A673 (cell line): ENCODE measurements at regions not wholly inside any gene's neighbourhood (a gene's known extent, or its start where the extent isn't known, plus 50 kb on each side); places are given as distances from the start of the nearest gene placed in this dataset.

Experiments
- BruUV-seq: library from RNA; stranded (reverse); fragments of 400-500 nt; replicated peaks from 2 replicates; lab custom pipeline; 2021; lab: Mats Ljungman, UMichigan
- CTCF ChIA-PET: fragments of 300-600 bp; sonication (Branson Sonifier 250); formaldehyde crosslinking; loops from one replicate; lab custom pipeline; 2022; ENCODE audit warnings: antibody characterized with exemption; lab: Charles Lee
- POLR2A ChIA-PET: fragments of 300-600 bp; sonication (Branson Sonifier 250); formaldehyde crosslinking; loops from one replicate; lab custom pipeline; 2022; ENCODE audit warnings: antibody characterized with exemption; ENCODE audit not compliant: low non-redundant PET; lab: Charles Lee
- DNase-seq: peaks from one replicate; pipeline ENCODE4 v3.0.0-alpha.2; 2015; ENCODE audit warnings: low spot score
- H3K27ac ChIP-seq: fragments of 200-600 bp; sonication (generic); 2 replicates; pipeline ENCODE4 v1.5.1; 2016; ENCODE audit warnings: mixed run types, low read depth, mild to moderate bottlenecking, mixed read lengths, antibody characterized with exemption, low read length; ENCODE audit not compliant: poor library complexity, severe bottlenecking
- H3K27me3 ChIP-seq: fragments of 200-600 bp; sonication (generic); replicated peaks from 2 replicates; pipeline ENCODE4 v1.6.1; 2017; ENCODE audit warnings: mixed run types, low read depth, mild to moderate bottlenecking, mixed read lengths, antibody characterized with exemption, low read length; ENCODE audit not compliant: insufficient read depth, poor library complexity
- H3K36me3 ChIP-seq: fragments of 200-600 bp; sonication (generic); 2 replicates; pipeline ENCODE4 v1.6.1; 2016; ENCODE audit warnings: mixed run types, mild to moderate bottlenecking, mixed read lengths, antibody characterized with exemption, low read length; ENCODE audit not compliant: insufficient read depth, poor library complexity, severe bottlenecking
- H3K4me1 ChIP-seq: fragments of 200-600 bp; sonication (generic); 2 replicates; pipeline ENCODE4 v1.6.1; 2017; ENCODE audit warnings: mixed run types, mild to moderate bottlenecking, mixed read lengths, antibody characterized with exemption, low read length; ENCODE audit not compliant: insufficient read depth, poor library complexity, severe bottlenecking
- H3K4me3 ChIP-seq: fragments of 200-600 bp; sonication (generic); 2 replicates; pipeline ENCODE4 v1.5.1; 2016; ENCODE audit warnings: low read depth, mixed run types, mild to moderate bottlenecking, mixed read lengths, low read length; ENCODE audit not compliant: poor library complexity, severe bottlenecking
- H3K9me3 ChIP-seq: fragments of 200-600 bp; sonication (generic); 2 replicates; pipeline ENCODE4 v1.6.1; 2016; ENCODE audit warnings: mixed run types, low read depth, mild to moderate bottlenecking, mixed read lengths, antibody characterized with exemption, low read length; ENCODE audit not compliant: poor library complexity, severe bottlenecking
- CTCF ChIP-seq: fragments of 300-800, 200-600 bp; sonication (generic); conservative IDR thresholded peaks from 2 replicates; pipeline ENCODE4 v1.5.1; 2017; ENCODE audit warnings: low read depth, mild to moderate bottlenecking, antibody characterized with exemption, low read length, moderate library complexity, mixed read lengths
- EZH2 ChIP-seq: fragments of 200-600 bp; sonication (generic); IDR thresholded peaks from 2 replicates; pipeline ENCODE4 v1.6.1; 2017; ENCODE audit warnings: borderline replicate concordance, low read depth, mild to moderate bottlenecking, mixed read lengths, antibody characterized with exemption, low read length; ENCODE audit not compliant: poor library complexity, severe bottlenecking
- intact Hi-C: fragments of 100-400 bp; cut with micrococcal nuclease; formaldehyde crosslinking; loops from one replicate; pipeline ENCODE4 v1.10.0; 2022; ENCODE audit not compliant: unreplicated experiment

GRCh38 chr3:104126864-104127553, 1239.7 kb upstream of the ALCAM start:
- no peak overlapping the region for H3K27ac ChIP-seq
- DNase-seq: no peak
- intact Hi-C loops: no loop called here
- ChIA-PET CTCF (no interaction called here), POLR2A (no interaction called here)
- H3K9me3 ChIP-seq: peaks cover 7% of the 10 kb centered on the region
- BruUV-seq: no TSS peak
- H3K36me3 ChIP-seq: no peaks in the 10 kb centered on the region
- TF ChIP-seq EZH2: no peak
- H3K27me3 ChIP-seq: no peaks in the 10 kb centered on the region
- no peaks in the 10 kb centered on the region for H3K4me1 ChIP-seq
- no peak overlapping the region for H3K4me3 ChIP-seq

DNA sequence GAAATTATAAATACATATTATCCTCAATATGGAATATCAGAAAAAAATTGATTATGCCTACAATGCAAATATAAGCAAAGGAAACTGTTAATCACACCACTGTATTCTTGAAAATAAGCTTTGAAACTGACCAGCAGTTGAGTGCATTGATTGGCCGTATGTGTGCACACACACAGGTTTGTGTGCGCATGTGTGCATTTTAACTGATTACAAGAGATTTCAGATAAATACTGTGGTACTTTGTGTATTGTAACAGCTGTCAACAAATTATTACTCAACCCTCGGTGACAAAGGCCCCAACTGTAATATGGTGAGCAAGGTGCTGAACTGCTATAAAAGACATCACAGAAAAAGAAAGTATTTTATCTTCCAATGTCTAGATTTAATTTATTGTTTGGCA, 1238.9 kb upstream of the ALCAM start:
- Histone ChIP-seq H3K36me3 (no peaks in the 10 kb centered on the region), H3K27me3 (no peaks in the 10 kb centered on the region), H3K4me1 (peaks cover 6% of the 10 kb centered on the region), H3K27ac (no peak overlapping the region), H3K4me3 (no peak overlapping the region), H3K9me3 (peaks cover 7% of the 10 kb centered on the region)
- TF ChIP-seq CTCF (no peak), EZH2 (no peak)
- ChIA-PET CTCF (no interaction called here), POLR2A (no interaction called here)
- no peak for DNase-seq
- intact Hi-C loops: no loop called here
- BruUV-seq: no TSS peak

DNA sequence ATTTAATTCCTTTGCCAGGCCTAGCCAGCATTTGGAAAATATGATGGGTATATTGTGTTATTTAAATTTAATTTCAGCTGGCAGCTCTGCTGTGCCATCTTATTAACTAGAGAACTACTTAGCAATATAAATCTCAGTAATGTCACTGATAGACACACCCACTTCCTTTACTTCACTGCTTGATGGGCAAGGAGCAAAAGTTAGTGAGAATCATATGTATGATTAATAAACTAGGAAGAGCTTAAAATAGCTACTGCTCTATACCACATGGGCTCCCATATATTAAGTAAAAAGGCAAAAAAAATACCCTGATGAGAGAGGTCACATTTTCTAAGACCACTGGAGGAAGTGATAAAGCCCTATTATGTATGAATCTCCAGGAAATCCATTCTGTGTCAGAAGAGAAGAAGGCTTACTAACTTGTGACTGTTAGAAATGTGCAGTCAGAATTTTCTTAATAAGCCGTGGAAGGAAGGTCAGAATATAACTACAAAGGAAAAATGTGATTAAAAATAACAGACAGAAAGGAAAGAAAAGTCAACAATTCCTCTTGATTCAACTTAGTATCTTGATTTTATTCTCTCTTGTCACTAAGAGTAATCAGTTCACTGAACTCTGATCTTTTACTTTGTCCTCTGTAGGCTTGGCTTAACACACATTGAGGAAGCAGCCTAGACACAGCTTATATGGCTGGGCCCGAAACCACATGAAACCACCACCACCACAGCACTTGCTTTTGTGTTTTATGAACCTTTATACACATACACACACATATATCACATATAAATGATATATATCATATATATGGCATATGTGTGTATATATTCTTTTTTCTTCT, 1233.9 kb upstream of the ALCAM start:
- intact Hi-C loops: no loop called here
- Histone ChIP-seq H3K4me3 (no peak overlapping the region), H3K27me3 (no peaks in the 10 kb centered on the region), H3K4me1 (peaks cover 12% of the 10 kb centered on the region), H3K36me3 (no peaks in the 10 kb centered on the region), H3K9me3 (peaks cover 7% of the 10 kb centered on the region), H3K27ac (peak overlapping the region; percentile 45)
- no peak for TF ChIP-seq EZH2
- TF ChIP-seq CTCF: no peak
- ChIA-PET POLR2A (no interaction called here), CTCF (no interaction called here)
- peak; percentile 69 for DNase-seq
- BruUV-seq: no TSS peak
